Stimulated activated CD8-positive, alpha-beta memory T cell treated with anti-CD3 and anti-CD28 coated beads, Interleukin-7, amount 100 ng/mL, for 4 hours (primary cell): ENCODE measurements at regions not wholly inside any gene's neighbourhood (a gene's known extent, or its start where the extent isn't known, plus 50 kb on each side); places are given as distances from the start of the nearest gene placed in this dataset.

Experiments
- DNase-seq, 2 donors: peaks; one replicate each; pipeline ENCODE4 v3.0.0-alpha.2; 2020; ENCODE audit warnings: low read depth in 2 of 2

DNA sequence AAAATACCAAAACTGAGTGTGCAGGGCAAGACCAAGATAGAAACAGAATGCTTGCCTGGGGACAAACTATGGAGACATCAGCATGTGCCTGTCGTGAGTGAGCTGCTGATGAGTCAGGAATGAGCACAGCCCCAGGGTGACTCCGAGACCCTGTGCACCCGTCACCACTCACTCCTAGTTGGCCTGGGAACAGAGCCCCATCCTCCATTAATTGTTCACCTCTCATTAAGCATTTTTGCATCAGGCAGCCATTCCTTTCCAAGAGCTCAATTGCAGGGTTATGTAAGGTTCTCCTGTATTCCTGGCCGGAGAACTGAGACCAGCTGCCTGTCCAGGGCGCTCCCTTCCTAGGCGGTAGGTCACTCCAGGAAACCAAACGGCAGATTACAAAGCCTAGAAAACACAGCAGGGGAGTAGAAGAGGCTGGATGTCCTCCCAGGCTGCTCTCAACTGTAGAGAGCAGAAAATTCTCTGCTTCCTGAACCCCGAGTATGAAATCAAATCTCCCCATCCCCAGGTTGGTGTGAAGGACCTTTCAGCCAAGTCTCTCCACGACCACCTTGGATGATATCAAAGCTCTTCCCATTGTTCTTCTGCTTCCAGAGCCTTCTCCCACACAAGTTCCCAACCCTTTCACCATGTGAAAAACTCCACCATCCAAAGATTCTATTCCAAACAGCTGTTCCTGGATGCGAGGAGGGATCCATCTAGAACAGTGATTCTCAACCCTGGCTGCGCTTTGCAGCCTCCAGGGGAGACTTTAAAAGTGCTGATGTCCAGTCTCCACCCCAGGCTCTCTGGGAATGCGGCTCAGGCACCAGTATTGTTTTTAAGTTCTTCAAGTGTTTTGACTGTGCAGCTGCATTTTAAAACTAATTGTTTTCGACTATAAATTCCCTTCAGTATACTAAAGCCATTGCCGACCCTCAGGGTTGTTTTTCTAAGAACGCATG, 532.6 kb upstream of the JARID2 start:
- no peak for DNase-seq

DNA sequence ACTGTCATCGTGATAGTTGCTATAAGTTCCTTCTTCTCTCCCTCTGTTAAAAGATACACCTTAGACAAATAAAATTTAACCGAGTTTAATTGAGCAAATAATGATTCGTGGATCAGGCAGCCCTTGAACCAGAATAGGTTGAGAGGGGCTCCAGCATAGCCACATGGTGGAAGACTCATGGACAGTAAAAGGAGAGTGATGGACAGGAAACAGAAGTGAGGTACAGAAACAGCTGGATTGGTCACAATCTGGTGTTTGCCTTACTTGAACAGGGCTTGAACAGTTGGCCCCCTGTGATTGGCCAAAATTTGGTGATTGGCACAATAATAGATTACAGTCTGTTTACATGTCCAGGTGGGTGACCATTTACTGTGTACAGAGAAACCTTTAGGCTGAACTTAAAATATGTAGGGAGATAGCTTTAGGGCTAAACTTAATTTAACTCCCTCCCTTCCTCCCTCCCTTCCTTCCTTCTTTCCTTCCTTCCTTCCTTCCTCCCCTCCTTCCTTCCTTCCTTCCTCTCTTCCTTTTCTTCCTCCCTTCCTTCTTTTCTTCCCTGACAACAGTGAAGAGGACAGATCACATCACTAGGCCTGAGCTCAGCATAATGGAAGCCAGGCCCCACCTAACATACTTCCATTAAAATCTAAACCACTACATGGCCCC, 531.8 kb upstream of the JARID2 start:
- DNase-seq = no peak

DNA sequence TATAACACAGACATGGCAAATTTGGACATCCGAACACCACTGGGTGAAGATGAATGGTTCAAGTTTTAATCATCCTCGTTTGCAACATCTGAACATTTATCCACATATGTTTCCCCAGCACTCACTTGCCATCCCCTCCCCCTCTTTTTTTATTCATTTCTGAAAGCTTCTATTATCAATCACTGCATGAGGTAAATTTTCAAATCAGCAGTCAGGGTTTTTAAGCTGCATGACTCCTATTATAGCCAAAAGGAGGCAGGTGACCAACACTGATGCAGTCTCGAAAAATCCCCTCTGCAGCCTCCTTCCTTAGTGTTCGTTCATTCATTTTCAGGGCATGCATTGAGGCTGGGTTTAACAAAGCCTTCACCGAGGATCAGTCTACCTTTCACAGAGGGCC, 530.8 kb upstream of the JARID2 start:
- DNase-seq = no peak

DNA sequence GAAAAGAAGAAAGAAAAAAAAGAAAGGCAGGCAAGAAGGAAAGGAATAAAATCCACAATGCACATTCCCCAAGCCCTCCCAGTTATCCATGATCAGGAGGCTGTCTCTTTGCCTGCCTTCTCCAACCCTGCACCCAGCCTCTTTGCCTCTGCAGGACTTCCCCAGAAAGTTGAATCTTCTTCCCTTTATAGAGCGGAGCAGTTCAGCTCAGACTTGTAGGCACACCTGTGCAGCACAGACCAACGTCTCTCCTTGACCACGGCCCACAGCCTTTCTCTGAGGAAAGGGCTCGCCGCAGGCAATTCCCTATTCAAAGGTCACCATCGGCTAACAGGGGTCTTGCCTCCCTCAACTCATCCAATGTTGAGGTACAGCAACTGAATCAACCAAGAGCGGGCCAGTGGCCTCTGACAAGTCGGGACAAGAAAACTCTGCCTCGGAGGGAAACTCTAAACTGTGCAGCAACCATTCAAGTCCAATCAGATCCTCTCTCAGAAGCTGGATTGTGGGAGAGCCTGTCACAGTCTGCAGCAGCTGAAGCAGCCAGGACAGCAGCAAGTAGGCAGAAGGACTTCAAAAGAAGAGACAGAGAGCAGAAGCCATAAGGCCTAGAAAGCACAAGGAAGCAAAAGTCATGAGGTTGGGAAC, 529.2 kb upstream of the JARID2 start:
- no peak for DNase-seq

DNA sequence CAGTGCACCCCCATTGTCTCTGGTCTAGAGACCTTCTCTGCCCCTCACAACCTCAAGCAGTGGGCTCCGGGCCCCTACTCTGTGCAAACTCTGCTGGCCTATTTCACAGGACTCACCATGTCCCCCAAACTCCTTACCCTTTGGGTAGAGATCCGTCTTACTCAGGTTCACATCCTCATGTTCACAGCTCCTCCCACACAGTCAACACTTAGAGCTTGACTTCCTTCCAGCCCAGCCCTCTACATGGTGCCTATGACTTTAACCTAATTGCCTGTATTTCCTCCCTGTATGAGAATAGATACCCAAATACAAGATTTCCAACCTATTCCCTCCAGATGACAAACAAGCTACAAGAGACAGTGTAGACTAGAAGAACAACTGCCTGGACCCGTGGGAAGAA, 528.6 kb upstream of the JARID2 start:
- DNase-seq = no peak

DNA sequence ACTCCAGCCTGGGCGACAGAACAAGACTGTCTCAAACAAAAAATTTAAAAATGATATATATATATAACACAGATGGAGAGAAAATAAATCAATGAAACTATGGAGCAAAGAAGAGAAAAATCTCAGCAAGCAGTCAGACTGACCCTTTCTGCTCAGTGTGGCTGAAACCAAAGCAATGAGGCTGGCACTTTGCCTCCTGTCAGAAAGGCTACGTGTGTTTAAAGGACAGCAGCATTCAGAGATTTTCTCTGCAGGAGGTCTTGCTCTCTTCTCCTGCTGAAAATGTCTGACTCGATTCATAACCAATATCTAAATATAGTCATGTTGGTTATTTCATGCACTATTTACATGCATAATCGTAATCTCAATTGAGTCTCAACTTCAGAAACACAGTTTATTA, 527.0 kb upstream of the JARID2 start:
- no peak for DNase-seq

DNA sequence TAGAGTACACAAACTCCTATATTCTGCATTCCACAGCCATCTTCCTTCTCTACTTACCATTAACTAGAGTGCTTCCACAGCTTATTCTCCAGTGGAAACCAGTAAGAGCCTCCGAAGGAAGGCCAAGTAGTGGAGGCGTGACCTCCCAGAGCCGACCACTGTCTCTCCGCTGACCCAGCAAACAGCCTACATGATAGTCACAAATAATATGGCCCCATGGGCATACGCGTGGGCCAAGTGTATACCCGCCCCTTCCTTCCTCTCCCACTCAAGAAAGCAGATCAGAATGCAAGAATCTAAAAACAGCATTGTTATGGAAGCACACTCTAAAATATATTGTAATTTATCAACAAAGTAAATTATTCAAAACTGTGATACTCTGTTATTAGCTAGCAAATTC, 526.6 kb upstream of the JARID2 start:
- no peak for DNase-seq

DNA sequence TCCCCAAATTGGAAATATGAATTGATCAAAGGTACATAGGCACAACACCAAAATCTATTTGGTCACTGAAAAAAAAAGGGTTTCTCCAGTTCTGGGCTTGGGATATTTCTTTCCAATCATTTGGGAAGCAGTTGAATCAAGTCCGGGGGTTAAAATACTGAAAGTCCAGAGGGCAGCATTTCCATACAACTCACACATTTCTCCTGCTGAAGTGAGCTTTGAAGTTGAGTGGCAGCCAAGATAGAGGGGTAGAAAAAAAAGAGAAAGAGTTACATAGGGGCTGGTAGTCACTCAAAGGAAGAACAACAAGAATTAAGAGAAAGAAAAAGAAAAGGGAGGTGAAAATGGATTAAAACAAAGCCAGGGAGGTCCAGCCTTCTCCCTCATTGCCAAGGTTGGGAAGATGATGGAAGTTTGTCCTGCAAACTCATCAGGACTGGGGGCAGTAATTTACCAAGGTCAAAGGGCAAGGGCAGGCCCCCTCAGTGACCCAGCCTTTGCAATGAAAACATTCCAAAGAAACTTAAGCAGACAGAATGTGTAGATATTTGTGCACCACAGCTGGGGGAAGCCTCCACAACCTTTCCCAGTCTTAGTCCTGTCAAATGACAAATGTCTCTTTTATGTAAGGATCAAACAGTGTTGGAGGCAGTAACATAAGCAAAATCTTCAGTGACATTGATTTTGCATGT, 525.3 kb upstream of the JARID2 start:
- DNase-seq = no peak

DNA sequence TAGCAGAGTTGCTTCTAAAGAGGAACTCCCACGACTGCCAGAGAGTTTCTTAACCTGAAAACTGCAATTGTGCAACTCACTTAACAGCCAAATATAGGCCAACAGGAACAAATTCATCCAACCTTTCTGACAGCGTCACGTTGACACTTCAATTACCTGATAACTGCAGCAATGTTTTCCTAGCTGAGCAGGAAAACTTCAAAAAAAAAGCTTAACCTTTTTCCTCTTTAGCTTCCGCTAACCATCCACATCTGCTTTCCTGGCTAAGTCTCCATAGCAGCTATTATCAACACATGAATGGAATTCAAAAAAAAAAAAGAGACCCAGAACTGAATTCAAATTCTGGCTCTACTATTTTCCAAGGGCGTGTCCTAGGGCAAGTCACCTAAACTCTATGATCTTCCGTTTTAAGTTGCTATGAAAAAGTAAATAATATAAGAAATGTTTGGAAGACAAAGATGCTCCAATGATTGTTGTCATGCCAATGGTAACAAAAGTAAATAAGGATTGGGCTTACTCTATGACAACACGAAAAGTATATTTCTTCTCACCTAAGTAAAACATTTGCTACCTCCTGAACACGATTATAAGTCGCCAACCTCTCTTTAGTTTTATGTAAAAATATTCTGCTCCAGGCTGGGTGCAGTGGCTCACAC, 524.6 kb upstream of the JARID2 start:
- DNase-seq = no peak

DNA sequence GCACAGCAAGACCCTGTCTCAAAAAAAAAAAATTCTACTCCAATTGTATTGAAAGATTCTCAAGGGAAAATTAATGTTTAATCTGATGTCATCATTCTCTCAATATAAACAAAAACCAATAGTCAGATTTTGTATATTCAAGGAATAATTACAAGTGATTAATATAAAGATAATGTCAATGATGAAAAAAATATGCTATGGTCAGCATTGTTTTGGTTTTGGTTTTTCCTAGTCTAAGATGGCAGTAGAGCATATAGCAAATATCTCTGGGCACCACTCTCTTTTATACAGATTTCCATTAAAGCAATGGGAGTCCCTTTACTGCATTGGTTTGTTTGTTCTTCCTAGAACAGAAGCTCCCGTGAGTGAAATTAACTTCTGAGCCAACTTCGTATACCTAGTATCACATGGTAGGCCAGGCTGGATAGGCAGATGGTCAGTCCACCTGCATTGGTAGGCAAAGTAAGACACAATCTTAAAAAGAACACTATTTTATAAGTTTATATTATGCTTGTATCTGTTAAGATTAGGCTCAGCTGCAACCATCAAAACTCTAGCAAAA, 523.8 kb upstream of the JARID2 start:
- DNase-seq = no peak

DNA sequence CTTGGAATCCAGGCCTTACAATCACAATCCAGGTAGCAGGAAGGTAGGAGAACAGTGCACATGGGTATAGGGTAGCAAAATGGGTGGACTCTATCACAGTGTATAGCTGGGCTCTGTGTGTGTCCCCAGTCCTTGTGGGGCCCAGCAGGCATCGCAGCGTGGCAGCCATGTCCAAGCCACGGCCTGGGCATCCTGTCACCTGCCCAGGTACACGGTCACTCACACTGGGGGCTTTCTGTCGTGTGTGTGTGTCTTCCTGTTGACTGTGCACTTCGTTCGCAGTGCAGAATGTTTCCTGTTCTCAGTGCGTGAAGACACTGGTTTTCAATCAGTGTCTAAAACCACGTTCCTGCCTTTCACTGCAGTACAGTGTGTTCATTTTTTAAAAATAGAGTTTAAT, 523.2 kb upstream of the JARID2 start:
- no peak for DNase-seq

DNA sequence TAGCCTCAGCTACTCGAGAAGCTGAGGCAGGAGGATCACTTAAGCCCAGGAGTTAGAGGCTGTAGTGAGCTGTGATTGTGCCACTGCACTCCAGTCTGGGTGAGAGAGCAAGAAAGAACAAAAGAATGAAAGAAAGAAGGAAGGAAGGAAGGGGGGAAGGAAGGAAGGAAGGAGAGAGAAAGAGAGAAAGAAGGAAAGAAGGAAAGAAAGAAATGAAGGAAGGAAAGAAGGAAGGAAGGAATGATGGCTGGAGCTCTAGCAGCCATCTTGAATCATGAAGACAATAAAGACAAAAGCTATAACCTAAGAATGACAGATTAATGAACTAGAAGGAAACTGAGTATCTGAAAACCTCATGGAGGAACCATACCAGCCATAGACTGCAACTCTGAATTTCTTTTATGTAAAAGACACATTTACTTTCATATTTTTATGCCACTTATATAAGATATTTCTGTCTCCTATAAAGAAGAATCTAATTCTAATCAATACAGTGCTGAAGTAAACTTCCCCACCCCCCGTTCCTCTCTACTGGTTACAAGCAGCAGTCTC, 522.3 kb upstream of the JARID2 start:
- DNase-seq = no peak

DNA sequence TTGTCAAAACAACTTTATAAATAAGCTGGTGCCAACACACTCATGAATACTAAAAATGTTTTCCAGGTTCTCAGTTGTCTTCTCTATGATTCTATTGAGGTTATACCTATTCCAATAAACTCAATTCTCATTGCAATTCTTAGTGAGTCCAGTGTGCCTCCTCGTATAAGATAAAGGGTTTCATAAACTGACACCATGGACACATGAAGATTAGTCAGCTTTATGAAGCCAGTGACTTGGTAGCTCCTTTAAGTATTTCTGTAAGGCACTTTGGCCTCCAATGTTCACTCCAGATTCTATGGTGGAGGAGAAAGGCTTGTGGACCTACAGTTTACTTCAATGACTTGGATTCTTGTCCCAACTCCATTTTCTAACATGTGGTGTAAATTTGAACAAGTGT, 521.3 kb upstream of the JARID2 start:
- DNase-seq = no peak

DNA sequence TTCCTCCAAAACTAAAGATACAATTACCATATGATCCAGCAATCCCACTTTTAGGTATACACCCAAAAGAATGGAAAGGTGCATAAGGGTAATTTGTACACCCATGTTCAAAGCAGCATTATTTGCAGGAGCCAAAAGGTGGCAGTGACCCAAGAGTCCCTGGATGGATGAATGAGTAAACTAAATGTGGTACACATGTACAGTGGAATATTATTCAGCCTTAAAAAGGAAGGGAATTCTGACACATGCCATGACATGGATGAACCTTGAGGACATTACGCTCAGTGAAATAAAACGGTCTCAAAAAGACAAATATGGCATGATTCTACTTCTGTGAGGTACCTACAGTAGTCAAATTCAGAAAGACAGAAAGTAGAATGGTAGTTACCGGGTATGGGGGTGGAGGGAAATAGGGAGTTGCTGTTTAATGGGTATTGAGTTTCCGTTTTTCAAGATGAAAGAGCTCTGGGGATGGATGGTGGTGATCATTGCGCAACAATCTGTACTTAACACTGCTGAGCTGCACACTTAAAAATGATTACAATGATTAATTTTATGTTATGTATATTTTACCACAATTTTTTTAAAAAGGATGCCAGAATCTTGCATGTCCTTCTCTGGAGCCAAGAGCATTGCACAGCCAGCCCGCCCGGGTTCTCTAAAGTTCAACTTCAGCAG, 518.9 kb upstream of the JARID2 start:
- DNase-seq = no peak

DNA sequence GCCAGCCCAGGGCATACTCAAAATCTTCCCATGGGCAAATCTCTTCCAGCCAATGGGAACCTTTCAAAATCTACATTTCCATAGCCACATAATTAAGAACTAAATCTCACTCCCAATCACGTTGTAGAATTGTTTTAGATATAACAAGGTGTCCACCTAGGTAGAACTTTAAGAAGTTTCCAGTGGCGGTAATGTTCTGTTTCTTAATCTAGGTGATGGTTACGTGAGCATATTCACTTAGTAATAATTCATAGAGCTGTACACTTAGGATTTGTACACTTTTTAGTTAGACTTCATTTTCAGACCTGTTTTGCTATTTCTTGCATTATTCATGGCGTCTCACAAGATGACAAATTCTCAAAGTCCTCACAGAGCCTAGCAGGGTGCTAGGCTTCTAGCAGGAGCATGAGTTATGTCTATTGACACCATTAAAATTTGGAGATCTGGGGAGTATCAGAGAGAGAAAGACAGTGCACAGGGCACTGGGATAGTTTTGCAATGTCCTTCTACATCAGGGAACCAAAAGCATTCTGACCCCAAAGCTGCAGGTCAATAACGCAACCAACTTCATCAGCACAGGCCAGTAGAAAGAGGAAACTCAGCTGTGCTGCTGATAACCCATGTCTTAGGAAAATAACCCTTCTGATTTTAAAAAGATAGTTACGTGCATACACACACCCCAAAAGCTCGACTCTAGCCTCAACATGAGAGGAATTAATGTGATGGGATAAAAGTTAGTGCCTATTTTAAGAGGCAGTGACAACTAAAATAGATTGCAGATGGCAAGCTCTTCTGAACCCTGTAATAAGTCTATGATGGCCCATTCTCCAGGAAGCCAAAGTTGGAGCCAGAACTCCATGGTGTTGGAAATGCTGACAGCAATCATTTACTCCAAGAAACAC, 518.1 kb upstream of the JARID2 start:
- DNase-seq = no peak

DNA sequence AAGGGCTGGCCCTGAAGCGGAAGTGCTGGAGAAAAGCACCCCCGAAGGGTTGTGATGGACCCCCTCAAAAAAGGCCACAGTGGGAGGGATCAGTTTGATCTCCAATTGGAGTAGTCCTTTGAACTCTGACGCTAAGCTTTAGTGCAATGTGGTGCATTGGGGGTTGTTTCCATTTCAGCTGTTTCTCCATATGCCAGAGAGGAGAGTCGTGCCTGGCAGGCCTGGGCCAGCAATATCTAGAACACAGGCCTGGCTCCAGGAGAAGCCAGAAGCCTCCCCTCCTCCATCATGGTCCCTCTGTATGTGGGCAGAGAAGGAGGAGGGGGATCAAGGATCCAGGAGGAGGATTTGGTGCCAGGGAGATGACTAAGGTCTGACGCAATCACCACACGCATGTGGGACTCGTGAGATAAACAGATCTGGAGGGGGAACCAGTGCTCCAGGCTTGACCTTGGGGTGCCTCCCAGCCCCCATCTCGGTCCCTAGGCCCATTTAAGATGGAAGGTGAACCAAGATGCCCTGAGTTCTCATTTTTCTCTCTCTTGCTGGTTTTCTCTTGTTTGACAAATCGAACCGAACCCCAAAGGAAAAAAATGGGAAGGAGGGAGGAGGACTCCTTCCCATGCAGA, 517.4 kb upstream of the JARID2 start:
- no peak for DNase-seq

DNA sequence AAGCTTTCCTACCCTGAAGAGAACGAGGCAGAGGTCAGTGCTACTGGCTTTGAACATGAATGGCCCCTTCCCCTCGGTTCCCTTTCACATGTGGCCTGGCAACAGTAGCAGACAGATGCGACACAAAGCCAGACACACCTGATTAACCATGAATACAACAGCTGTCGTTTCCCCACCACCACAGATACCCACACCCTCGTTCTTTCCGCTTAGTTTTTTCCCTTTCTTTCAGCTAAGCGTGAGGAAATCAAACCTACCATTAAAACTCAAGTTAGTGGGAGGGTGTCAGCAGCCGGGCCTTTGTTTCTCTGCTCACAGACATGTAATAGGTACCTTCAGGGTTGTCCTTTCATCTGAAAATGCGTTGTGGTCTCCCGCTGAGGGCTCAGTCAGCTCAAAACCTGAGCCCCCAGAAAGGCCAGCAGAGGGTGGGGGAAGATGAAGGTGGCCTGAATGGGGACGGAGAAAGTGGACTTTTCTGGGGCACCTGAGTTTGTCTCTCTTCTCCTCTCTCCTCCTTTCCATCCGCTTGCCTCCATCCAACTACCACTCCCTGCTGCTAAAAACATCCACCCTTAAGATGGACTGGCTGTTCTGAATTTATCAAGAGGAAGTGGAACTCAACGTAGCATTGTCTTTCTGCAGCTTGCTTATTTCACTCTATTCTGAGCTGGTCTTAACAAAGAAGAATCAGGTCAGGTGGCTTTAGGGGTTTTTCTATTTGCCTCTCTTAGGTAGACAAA, 516.6 kb upstream of the JARID2 start:
- DNase-seq = no peak

DNA sequence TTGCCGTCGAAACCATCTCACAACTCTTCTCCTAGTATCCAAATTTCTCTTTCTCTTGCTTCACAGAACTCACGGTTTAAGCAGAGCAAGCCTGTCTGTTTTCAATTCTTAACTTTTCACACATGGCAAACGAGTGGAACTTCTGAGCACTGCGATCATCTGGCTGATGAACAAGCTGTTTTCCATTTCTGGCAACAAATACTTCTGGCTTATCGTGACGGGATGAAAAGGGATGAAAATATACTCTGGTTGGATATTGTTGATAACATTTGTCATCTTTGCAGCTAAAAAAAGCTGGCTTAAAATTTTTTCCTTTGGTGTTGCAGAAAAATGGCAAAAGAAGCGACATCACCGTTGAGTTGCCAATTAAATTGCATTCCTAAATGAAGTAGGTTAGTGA, 515.2 kb upstream of the JARID2 start:
- no peak for DNase-seq
